ENCODE measurements at regions not wholly inside any gene's neighbourhood (a gene's known extent, or its start where the extent isn't known, plus 50 kb on each side); places are given as distances from the start of the nearest gene placed in this dataset.

DNA sequence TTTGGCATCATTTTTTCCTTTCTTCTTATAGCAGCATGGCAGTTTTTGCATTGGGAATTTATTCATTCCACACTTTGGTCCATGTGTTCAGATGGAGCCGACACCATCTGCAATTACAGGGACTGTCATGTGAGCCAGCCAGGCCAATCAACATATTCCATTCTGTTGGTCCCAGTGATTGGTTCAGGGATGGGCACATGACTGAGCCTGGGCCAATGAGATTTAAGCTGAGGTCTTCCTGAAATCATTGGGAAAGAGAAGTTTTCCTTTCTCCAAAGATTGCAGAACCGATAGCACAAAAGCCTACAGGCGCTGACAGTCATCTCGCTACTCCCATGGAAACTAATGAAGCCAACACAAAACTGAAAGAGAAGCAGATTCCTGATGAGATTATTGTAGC, 841.5 kb upstream of the TMEM132C start:
- H3K27ac ChIP-seq = no peak overlapping the region
- no peak for TF ChIP-seq ZFX (IDR thresholded peaks at IDR 0.05)
- TF ChIP-seq, protein P1, sequence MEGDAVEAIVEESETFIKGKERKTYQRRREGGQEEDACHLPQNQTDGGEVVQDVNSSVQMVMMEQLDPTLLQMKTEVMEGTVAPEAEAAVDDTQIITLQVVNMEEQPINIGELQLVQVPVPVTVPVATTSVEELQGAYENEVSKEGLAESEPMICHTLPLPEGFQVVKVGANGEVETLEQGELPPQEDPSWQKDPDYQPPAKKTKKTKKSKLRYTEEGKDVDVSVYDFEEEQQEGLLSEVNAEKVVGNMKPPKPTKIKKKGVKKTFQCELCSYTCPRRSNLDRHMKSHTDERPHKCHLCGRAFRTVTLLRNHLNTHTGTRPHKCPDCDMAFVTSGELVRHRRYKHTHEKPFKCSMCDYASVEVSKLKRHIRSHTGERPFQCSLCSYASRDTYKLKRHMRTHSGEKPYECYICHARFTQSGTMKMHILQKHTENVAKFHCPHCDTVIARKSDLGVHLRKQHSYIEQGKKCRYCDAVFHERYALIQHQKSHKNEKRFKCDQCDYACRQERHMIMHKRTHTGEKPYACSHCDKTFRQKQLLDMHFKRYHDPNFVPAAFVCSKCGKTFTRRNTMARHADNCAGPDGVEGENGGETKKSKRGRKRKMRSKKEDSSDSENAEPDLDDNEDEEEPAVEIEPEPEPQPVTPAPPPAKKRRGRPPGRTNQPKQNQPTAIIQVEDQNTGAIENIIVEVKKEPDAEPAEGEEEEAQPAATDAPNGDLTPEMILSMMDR (conservative IDR thresholded peaks at IDR 0.05) = no peak

DNA sequence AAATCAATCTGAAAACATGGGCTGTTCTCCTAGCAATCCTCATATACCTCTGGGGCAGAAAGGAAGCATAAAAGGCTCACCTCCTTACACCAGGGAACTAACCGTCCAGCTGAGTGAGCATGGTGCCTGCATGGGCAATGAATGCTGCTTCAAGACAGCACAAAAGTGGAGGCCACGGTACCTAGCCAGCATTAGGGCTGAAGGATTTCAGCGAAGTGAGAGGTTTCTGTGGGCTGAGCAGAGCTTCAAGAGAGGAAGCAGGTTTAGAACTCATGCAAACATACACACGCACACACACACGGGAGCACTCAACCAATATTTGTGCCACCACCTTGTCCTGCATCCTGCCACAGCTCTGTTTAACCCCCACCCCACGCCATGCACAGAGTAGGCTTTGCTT, 838.5 kb upstream of the TMEM132C start:
- TF ChIP-seq, protein P1 (conservative IDR thresholded peaks at IDR 0.05) = no peak
- no peak for TF ChIP-seq ZFX (IDR thresholded peaks at IDR 0.05)
- no peak overlapping the region for H3K27ac ChIP-seq

DNA sequence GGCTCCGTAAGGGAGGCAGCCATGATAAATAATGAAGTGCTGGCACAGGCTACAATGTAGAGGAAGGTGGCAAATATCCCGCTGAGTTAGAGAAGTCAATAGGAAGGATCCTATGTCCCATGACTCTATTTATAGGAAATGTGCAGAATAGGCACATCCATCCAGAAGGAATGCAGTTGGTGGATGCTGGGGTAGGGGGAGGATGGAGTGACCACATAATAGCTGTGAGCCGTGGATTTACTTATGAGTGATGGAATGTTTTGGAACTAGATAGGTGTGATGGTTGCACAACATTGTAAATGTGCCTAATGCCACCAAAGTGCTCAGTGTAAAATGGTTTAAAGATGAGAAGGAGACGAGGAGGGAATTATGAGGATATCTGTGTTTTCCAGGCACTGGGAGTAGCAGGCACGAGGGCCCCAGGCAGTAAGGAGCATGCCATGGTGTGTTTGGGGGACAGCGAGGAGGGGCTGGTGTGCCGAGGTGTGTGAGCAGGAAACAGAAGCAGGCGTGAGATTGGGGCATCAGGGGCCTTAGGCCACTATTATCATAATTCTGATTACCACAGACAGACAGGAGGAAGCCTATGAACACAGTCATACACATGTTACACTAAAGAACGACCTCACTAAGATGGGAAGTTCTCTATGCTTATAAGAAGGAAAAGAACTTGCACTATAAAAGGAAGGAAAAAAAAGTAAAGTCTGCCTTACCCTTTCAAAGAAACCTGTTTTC, 837.3 kb upstream of the TMEM132C start:
- no peak for TF ChIP-seq ZFX (IDR thresholded peaks at IDR 0.05)
- TF ChIP-seq, protein P1 (conservative IDR thresholded peaks at IDR 0.05) = no peak
- no peak overlapping the region for H3K27ac ChIP-seq

DNA sequence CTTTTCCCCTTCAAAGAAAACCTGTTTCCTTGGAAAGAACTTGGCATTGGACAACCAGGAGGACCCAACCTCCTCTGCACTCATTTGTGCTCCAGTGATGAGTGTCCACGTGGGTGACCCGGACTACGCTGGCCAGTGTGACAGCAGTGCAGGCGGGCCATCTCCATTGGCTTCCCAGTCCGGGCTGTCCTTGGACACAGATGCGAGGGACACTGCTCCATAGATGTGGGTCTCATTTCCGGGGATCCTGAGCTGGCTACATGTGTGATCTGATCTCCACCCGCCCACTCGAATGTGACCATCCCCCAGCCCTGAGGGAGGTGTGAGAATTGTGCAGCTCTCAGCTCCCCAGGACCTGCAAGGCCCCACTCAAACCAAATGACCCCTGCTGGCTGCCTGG, 836.6 kb upstream of the TMEM132C start:
- TF ChIP-seq, protein P1 (conservative IDR thresholded peaks at IDR 0.05) = no peak
- no peak for TF ChIP-seq ZFX (IDR thresholded peaks at IDR 0.05)
- no peak overlapping the region for H3K27ac ChIP-seq

DNA sequence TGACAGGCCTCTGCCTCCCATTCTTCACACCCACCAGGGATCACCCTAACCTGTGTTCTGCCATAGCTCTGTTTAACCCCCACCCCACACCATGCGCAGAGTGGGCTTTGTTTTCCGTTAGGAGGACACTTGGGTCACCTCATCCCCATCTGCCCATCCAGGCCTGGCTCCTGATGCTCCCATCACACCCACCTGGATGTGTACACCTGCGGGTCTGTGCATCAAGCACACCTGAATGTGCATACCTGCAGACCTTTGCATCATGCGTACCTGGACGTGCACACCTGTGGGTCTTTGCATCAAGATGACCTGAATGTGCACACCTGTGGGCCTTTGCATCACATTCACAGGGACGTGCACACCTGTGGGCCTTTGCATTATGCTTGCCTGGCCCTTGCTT, 835.8 kb upstream of the TMEM132C start:
- TF ChIP-seq, protein P1 (conservative IDR thresholded peaks at IDR 0.05) = no peak
- TF ChIP-seq ZFX (IDR thresholded peaks at IDR 0.05) = no peak
- H3K27ac ChIP-seq = no peak overlapping the region

DNA sequence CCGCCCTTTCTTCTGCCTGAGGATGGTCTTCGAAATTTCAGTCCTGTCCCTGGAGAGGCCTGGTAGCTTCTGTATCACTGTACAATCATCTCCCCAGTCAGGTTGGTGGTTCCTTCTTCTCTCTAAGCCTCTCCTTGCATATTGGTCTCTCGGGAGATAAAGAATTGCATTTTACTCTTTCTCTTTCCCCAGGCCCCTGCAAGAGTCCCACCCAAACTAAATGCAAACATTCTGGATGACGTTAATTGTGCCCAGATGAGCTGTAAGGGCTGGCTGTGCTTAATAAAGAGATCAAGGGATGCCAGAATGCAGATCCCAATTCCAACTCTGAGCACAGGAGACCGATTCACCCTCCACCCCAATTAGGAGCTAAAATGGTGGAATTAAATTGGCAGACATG, 835.4 kb upstream of the TMEM132C start:
- H3K27ac ChIP-seq = no peak overlapping the region
- TF ChIP-seq ZFX (IDR thresholded peaks at IDR 0.05) = no peak
- TF ChIP-seq, protein P1 (conservative IDR thresholded peaks at IDR 0.05) = no peak

DNA sequence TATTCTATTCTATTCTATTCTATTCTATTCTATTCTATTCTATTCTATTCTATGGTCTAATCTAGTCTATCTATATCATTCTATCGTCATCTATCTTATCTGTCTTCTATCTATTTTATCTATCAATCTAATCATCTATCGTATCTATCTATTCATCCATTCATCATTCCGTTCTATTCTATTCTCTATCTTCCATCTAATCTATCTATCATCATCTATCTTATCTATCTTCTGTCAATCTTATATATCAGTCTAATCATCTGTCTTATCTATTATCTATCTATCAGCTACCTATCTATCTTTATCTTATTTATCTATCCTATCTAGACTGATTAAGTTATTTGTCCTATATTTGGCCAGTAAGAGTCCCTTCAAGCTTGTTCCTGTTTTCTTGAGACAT, 831.5 kb upstream of the TMEM132C start:
- no peak for TF ChIP-seq ZFX (IDR thresholded peaks at IDR 0.05)
- TF ChIP-seq, protein P1 (conservative IDR thresholded peaks at IDR 0.05) = no peak
- H3K27ac ChIP-seq = no peak overlapping the region
